K562 (cell line): ENCODE measurements at regions not wholly inside any gene's neighbourhood (a gene's known extent, or its start where the extent isn't known, plus 50 kb on each side); places are given as distances from the start of the nearest gene placed in this dataset.

Experiments used
- CREB3L1 ChIP-seq: fragments of 450-650 bp; IDR thresholded peaks from 2 replicates; pipeline ENCODE4 v1.6.1; 2014; ENCODE audit warnings: low read depth, mild to moderate bottlenecking, moderate library complexity, borderline replicate concordance
- HDAC2 ChIP-seq: fragments of 450-650 bp; IDR thresholded peaks from 2 replicates; pipeline ENCODE4 v1.6.1; 2016; ENCODE audit warnings: mild to moderate bottlenecking
- HNRNPK ChIP-seq: fragments of 200-400 bp; formaldehyde crosslinking; IDR thresholded peaks from one replicate; pipeline ENCODE4 v1.6.1; 2018; ENCODE audit warnings: mild to moderate bottlenecking, low read depth, low read length; ENCODE audit not compliant: poor library complexity, severe bottlenecking
- MITF ChIP-seq: IDR thresholded peaks from 2 replicates; pipeline ENCODE4 v1.6.1; 2014; ENCODE audit warnings: antibody characterized with exemption
- SOX6 ChIP-seq: fragments of 450-650 bp; IDR thresholded peaks from 2 replicates; pipeline ENCODE4 v1.6.1; 2014; ENCODE audit warnings: mild to moderate bottlenecking
- TRIM28 ChIP-seq: fragments of 450-650 bp; IDR thresholded peaks from 2 replicates; pipeline ENCODE4 v1.6.1; 2017
- TSC22D4 ChIP-seq: fragments of 450-650 bp; IDR thresholded peaks from 2 replicates; pipeline ENCODE4 v1.6.1; 2016; ENCODE audit warnings: missing genetic modification characterization, missing biosample characterization, control low read depth
- ZNF274 ChIP-seq: IDR thresholded peaks from 2 replicates; pipeline ENCODE4 v1.6.1; 2011; ENCODE audit warnings: low read depth, mild to moderate bottlenecking, low read length, moderate library complexity, borderline replicate concordance
- ZNF354B ChIP-seq: fragments of 250-450 bp; sonication (Bioruptor Pico); IDR thresholded peaks from 2 replicates; pipeline ENCODE4 v1.4.0; 2020
- TF ChIP-seq, protein P1 (sequence below): fragments of 250-450 bp; sonication (Bioruptor Pico); IDR thresholded peaks from 2 replicates; pipeline ENCODE4 v1.8.0; 2022; ENCODE audit warnings: inconsistent platforms, mild to moderate bottlenecking, moderate library complexity, borderline replicate concordance

GRCh38 chr6:1242446-1242845 is 69.5 kb upstream of the FOXQ1 start (continued):
- TF ChIP-seq, protein P1, sequence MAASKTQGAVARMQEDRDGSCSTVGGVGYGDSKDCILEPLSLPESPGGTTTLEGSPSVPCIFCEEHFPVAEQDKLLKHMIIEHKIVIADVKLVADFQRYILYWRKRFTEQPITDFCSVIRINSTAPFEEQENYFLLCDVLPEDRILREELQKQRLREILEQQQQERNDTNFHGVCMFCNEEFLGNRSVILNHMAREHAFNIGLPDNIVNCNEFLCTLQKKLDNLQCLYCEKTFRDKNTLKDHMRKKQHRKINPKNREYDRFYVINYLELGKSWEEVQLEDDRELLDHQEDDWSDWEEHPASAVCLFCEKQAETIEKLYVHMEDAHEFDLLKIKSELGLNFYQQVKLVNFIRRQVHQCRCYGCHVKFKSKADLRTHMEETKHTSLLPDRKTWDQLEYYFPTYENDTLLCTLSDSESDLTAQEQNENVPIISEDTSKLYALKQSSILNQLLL (CRISPR knock-in tag), result no peak
- TF ChIP-seq HDAC2 (no peak), CREB3L1 (no peak), TRIM28 (no peak), ZNF274 (no peak), TSC22D4 (tag) (no peak), ZNF354B (CRISPR knock-in tag) (no peak), HNRNPK (no peak), MITF (no peak), SOX6 (no peak)
